Left lobe of liver (tissue), 2 donors: ENCODE measurements at regions not wholly inside any gene's neighbourhood (a gene's known extent, or its start where the extent isn't known, plus 50 kb on each side); places are given as distances from the start of the nearest gene placed in this dataset.

Source experiments
- ATAC-seq: fragments of 200-7000 bp; cut with Tn5 transposase; one replicate; pipeline ENCODE4 v1.9.1; 2020; ENCODE audit warnings: mild to moderate bottlenecking, moderate library complexity
- DNase-seq: peaks from one replicate; pipeline ENCODE4 v3.0.0-alpha.2; 2020; ENCODE audit warnings: low spot score
- donor health status: DM: no; HTN: no; CAD: no; lungs with moderate emphysema.
- donor health status: DM: no; HTN: yes; CAD: no.

- DNase-seq = no peak
These were observed 83.5 kb upstream of the INSIG1 start for GRCh38 chr7:155213955-155214740.

GRCh38 chr7:155215576-155216325, 81.9 kb upstream of the INSIG1 start:
- DNase-seq = no peak

More at GRCh38 chr7:155213955-155214740, 83.5 kb upstream of the INSIG1 start:
- peak; percentile 90 for ATAC-seq

GRCh38 chr7:155216475-155217272, 81.0 kb upstream of the INSIG1 start:
- no peak for DNase-seq
- no peak for ATAC-seq

More at GRCh38 chr7:155215576-155216325, 81.9 kb upstream of the INSIG1 start:
- no peak for ATAC-seq

- DNase-seq = no peak
- ATAC-seq = no peak
These were observed 80.0 kb upstream of the INSIG1 start for GRCh38 chr7:155217634-155218033.

GRCh38 chr7:155218276-155219153, 79.2 kb upstream of the INSIG1 start:
- DNase-seq = no peak

GRCh38 chr7:155219154-155219531, 78.5 kb upstream of the INSIG1 start:
- DNase-seq (no peak), ATAC-seq (no peak)

More at GRCh38 chr7:155218276-155219153, 79.2 kb upstream of the INSIG1 start:
- no peak for ATAC-seq

- peak; percentile 86 for ATAC-seq
- DNase-seq = peak; percentile 85
These were observed 77.5 kb upstream of the INSIG1 start for GRCh38 chr7:155219947-155220769.

- DNase-seq = no peak
These were observed 76.8 kb upstream of the INSIG1 start for GRCh38 chr7:155220903-155221302.

GRCh38 chr7:155221547-155221946, 76.1 kb upstream of the INSIG1 start:
- DNase-seq (no peak), ATAC-seq (peak; percentile 41)

More at GRCh38 chr7:155220903-155221302, 76.8 kb upstream of the INSIG1 start:
- no peak for ATAC-seq

GRCh38 chr7:155222061-155222460, 75.6 kb upstream of the INSIG1 start:
- peak; percentile 61 for ATAC-seq

GRCh38 chr7:155222573-155222972, 75.1 kb upstream of the INSIG1 start:
- ATAC-seq = no peak
- DNase-seq = no peak

More at GRCh38 chr7:155222061-155222460, 75.6 kb upstream of the INSIG1 start:
- no peak for DNase-seq

GRCh38 chr7:155223021-155223420, 74.7 kb upstream of the INSIG1 start:
- ATAC-seq (no peak), DNase-seq (no peak)

- no peak for DNase-seq
- no peak for ATAC-seq
These were observed 74.2 kb upstream of the INSIG1 start for GRCh38 chr7:155223503-155223902.

GRCh38 chr7:155224116-155224811, 73.4 kb upstream of the INSIG1 start:
- DNase-seq = no peak
- ATAC-seq = no peak

- no peak for ATAC-seq
- DNase-seq = no peak
These were observed 72.6 kb upstream of the INSIG1 start for GRCh38 chr7:155225095-155225494.

GRCh38 chr7:155225516-155225915, 72.2 kb upstream of the INSIG1 start:
- no peak for ATAC-seq

GRCh38 chr7:155226261-155227003, 71.2 kb upstream of the INSIG1 start:
- no peak for ATAC-seq
- no peak for DNase-seq

More at GRCh38 chr7:155225516-155225915, 72.2 kb upstream of the INSIG1 start:
- DNase-seq = no peak
